ENCODE measurements at regions not wholly inside any gene's neighbourhood (a gene's known extent, or its start where the extent isn't known, plus 50 kb on each side); places are given as distances from the start of the nearest gene placed in this dataset.
A peak's percentile ranks its signal among the peaks of the same experiment; 100 is the strongest.

DNA sequence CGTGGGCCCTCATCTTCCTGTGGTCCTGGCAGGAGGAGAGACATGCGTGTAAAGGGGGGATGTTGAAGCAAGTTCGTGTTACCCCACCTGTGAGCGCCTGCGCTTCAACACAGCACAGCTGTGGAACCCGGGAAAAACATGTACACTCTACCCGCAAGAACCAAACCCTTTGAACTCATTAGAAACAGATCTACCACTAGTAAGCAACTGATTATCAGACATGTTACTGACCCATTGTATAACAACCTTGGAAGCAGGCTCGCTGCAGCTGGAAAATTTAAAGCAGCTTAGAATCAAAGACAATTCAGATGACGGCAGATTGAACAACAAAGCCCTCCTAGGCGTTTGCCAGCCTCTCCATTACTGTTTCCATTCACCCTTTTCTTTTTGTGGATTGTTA is 771.7 kb upstream of the SALL3 start:
- DNase-seq (ENCODE audit: low spot score) = no peak

DNA sequence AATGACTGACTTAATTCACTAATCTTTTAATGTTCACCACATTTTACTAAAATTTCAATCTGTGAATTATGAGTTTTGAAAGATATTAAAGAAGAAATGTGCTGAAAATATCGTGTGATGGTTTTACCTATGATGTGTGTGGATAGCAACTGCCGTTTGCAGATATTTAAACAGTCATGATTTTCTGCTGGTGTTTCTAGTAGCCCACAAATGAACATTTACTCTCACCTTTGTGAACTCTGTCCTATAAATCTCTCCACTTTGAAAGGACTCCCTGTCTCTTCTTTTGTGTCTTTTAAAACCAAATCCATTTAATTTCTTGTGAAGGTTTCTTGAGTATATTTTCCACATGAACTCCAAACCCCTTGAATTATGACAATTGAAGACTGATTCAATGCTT is 771.2 kb upstream of the SALL3 start:
- DNase-seq (ENCODE audit: low spot score) = no peak

DNA sequence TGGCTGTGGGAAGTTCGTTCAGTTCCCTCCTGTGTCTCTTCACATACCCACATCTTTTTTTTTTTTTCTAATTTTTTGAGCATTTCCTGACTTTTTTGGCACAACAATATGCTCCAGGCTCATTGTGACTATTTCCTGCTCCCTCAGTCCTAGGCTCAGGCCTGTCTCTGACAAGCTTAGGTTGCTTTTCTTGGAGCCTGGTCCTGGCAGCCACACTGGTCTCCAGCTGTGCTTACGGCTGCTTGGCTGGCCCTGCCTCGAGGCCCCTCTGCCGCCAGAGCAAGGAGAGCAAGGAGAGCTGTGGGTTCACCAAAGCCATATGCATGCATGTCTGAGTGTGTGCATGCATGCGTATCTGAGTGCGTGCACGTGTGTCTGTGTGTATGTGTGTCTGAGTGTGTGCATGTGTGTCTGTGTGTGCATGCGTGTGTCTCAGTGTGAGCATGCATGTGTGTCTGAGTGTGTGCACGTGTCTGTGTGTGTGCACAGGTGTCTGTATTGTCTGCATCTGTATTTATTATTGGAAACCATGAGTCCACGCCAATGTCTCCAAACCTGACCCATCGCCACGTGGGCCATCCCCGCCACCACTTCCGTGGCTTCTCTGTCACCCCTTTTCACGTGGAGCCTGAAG is 766.1 kb upstream of the SALL3 start:
- no peak for DNase-seq (ENCODE audit: low spot score)

DNA sequence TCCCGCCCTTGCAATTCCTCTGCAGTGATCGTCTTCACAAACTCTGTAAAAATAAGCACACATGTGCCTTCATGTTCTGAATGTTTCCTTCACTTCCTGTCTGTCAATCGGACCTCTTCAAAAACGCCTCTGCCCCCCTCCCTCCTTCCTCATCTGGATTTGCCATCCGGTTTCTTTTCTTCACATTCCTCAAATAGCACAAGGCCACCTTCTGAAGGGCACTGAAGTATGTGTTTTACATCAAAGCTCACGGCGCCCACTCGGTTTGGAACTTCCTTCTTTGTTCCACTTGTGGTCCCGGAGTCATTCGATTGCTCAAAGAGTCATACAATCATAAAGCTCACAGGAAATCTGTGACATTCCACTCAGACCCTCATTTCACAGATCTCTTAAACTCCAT is 758.1 kb upstream of the SALL3 start:
- DNase-seq (ENCODE audit: low spot score) = no peak

DNA sequence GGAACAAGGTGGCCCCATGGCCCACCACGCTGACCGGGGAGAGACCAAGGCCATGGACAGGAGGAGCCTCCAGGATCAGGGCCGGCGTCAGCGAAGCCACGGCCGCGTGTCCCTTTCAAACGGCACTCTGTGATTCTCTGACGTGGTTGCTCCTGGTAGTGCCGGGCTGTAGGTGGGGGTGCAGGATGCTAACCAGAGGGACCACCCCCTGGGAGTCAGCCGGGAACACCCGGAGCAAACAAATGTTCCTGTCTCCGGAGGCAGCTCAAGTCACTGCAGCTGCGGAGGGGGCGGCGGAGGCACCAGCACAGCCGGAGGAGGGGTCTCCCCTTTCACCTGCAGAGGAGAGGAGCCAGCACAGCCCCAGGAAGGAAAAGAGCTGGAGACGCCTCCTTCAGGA is 750.6 kb upstream of the SALL3 start:
- no peak for DNase-seq (ENCODE audit: low spot score)

DNA sequence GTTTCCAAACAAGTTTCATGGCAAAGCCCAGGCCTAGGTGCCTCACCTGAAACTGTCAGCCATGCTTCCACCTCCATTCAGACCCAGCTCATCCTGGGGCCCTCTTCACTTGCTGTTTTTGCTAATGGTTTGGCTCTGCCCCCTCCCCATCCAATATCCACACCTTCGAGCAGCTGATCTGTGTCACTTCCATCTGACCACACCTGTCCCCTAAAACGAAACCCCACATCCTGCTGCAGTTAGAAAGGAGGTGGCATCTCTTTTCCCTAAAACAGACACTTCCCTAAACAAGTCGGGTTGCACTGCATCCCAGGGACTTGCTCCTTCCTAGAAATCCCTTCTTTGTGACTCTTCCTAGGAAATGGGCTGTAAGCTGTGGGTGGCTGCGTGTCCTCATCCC is 748.7 kb upstream of the SALL3 start:
- DNase-seq (ENCODE audit: low spot score) = no peak

DNA sequence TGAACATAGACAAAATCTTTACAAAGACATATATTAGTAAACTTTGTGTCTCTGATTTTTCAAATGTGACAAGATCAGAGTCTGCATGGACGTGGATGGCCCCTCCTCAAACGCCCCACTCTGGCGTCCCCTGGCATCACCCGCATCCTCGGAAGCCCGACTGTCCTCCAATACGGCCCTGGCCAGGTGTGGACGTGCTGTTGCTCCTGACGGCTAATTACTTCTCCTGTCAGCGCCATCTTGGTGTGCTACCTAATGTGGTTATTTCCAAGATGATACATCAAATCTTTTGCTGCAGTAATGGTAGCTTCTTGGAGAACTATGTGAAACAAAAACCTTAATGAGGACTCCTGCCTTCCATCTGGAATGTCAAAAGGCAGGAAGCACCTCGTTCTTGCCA is 747.4 kb upstream of the SALL3 start:
- DNase-seq (ENCODE audit: low spot score) = no peak

DNA sequence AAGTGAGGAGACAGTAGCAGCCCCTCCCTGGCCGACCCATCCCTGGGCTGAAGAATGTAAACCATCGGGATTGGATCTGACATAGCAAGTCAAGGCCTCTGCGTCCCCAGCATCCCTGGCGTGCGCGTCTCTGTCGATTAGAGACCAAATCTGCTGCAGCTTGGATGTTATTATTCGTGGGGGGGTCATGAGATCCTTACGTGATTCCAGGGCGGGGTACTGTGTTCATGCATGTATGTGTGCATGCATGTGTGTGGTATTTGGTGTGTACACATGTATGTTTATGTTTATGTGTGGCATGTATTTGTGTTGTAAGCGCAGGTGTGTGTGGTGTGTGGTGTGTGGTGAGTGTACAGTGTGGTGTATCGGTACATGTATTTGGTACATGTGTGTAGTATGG is 741.8 kb upstream of the SALL3 start:
- DNase-seq (ENCODE audit: low spot score) = no peak

DNA sequence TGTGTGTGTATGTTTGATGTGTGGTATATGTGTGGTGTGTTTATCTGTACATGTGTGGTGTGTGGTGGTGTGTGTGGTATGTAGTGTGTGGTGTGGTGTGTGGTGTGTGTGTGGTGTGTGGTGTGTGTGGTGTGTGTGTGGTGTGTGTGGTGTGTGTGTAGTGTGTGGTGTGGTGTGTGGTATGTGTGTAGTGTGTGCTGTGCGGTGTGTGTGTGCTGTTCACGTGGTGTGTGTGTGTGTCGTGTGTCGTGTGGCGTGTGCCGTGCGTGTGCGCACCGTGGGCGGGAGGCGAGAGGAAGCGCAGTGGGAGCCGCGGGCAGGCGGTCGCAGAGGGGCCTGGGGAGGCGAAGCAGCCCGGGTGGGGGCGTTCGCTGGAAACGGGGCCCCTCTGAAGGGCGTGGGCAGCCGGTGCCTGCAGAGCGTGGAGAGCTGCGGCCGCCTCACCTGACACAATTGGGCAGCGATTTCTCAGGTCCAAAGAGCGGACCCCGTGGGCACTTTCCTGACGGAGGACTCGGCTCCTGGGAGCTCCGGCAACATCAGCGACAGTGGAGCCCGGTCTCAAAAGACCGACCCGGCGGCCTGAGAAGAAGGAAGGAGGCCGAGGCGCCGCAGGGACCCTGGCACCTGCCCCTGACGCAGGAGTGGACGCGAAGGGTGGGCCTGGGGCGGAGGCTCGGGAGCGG is 741.1 kb upstream of the SALL3 start:
- DNase-seq (ENCODE audit: low spot score) = no peak

DNA sequence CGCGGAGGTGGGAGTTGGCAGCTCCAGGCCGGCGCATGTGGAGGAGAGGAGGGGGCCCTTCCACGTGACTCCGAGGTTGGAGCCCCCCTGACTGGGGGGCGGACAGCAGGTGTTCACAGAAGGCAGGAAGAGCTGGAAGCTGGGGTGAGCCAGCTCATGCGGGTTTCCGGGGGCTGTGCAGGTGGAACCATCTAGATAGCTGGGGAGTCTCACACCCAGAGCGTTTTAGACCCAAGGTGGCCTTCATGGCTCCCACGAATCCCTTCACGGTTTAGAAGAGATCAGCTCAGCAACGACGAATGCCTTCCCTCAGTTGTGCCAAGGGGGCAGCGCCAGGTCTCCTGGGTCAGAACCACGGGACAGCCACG is 740.5 kb upstream of the SALL3 start:
- no peak for DNase-seq (ENCODE audit: low spot score)

DNA sequence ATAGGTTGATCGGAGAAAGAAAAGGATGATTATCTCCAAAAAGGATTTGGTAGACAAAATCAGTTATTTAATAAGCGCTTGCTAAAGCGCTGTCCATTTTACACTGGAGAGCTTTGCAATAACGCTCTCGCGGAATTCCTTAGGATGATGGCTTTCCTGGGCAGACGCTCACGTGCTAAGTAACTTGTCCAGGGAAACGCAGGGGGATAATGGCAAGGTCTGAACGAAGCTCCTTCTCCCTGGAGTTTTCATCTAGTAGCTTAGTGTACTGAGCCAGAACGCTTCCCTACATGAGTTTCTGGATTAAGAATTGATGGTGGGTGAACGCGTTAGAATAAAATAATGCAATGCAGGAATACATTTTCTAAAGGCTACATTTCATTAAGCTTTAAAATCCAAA is 739.5 kb upstream of the SALL3 start:
- DNase-seq (ENCODE audit: low spot score) = no peak

DNA sequence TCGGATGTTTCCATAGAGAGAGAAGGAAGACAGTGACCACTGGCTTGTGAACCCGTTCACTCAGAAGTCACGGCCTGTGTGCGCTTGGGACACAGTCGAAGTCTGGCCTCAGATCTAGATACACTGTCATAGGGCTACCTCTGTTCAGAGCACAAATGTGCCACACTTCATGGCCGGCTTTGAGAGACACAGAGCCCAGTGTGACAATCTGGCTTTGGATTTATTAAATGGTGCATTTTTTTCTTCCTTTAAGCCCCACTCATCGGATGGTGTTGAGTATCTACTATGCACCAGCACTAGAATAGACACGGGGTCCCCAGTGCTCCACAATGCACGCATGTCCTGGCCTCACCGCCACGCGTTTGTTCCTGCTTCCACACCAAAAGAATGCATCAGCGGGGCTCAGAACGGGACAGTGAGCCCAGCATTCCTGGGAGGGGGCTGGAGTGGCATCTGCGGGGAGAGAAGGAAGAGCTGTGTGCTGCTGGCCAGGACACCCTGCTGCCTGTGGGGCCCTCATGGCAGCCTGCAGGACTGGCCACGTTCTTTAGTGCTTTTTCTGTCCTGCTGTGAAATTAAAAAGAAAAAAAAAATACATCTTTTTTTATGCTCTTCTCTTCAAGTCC is 738.9 kb upstream of the SALL3 start:
- DNase-seq (ENCODE audit: low spot score) = no peak

DNA sequence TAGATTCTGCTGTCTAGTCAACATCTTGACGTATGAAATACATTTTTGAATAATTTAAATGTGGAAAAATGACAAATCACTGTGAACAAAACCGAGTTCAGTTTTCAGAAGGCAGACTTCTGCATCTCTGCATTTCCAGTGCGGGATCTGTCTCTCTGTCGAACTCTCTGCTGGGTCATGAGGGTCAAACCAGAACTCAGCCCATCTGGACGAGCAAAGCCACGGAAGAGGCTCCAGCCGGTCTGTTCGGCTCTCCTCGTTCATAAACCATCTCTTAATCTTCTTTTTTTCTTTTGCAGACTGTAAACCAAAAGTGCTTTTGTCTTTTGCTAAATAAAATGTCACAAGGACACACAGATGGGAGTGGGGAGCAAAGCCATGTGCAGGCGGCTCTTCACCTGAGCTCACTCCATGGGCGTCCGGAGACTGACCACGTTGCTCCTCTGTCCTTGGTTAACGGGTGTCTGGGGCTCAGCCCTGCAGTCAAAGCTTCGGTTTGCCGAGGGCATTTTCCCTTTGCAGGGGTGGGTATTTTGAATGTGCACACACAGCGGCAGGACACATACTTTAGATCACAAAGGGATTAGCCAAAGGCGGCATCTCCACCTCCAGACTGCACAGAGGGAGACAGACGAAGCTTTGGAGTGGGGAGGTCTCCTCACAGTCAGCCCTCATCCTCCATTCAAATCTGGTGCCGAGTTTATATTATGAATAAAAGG is 737.9 kb upstream of the SALL3 start:
- no peak for DNase-seq (ENCODE audit: low spot score)

DNA sequence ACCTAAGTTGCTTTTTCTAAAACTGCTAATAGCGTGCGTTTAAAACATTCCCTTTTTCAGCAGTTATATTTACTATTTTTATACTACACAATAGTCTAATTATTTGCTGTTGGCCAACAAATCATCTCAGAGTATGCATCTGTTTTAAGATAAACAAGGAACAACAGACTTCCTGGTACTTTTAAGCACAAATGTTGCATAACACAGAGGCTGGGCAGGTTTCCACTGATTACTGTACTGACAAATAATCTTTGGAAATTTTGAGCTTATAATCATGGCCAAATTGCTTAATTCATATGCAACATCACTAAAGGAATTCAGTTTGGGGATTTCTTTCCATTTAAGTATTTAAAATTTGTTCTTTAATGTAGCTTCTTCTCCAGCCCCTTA is 737.4 kb upstream of the SALL3 start:
- DNase-seq (ENCODE audit: low spot score) = no peak

DNA sequence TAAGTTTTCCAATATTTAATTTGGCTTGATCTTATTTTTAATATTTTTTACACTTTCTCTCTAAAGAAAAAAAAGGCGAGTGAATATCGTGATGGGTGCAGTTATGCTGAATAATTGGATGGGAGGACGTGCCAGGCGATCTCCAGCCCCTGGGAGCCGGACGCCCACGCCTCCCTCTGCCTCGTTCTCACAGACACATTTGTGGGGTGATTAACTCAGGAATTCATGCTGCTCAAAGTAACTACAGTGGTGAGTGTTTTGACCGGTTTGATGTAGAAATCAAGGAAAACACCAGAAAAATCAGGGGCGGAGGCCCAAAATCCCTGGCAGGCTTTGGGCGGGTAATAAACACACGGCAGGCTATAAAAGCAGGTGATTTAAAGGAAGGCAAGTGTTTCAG is 736.8 kb upstream of the SALL3 start:
- peak; percentile 13 for DNase-seq (ENCODE audit: low spot score)

DNA sequence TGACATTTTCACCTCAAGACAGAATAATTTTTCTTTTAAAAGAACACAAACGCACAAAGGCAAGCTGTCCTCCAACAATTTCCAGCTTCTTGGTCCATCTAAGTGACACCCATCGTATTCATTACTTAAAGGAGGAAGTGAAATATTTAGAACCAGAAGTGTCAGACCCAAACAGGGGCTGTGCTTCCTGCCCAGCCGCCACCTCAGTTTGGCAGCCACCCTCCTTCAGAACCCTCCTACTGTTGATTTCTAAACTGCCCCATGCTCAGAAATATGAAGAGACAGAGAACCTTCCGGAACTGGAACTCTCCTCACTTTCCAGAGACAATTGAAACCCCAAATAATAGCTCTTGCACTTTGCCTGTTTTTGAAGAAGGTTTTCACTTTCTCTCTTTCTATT is 734.8 kb upstream of the SALL3 start:
- DNase-seq (ENCODE audit: low spot score) = no peak

DNA sequence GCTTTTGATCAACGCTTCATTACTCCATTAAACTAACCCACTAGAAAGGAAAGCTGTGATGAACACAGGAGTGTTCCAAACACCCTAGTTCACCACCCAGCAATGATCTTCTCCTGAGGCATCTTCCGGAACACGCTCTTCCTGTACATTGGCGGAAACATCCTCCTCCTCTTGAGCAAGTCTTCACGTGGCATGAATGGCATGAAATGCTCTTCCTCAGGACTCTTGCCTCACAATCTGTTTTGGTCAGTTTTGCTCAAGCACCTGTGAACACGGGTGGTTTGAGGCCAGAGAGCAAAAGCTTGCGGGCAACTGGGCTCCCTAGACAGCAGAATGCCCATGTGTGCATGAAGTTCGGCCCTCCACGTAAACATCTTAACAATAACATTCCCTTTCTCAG is 734.2 kb upstream of the SALL3 start:
- no peak for DNase-seq (ENCODE audit: low spot score)

DNA sequence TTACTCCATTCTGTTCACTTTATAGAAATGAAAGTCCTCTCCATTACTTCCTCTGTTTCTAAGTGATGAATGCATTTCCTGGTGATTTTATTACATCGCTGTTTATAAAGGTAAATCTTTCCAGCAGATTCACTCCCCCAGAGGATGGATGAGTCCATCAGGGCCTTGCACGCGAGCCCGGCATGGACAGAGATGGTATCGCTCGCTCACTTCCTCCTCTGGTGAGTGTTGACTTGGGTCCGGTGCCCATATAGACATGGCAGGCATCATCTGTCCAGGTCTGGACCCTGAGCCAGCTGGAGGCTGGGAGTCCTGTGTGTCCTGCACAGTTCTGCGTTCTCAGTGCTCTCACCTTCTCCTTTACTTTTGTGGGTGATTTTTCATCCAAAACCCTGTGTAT is 733.6 kb upstream of the SALL3 start:
- no peak for DNase-seq (ENCODE audit: low spot score)

DNA sequence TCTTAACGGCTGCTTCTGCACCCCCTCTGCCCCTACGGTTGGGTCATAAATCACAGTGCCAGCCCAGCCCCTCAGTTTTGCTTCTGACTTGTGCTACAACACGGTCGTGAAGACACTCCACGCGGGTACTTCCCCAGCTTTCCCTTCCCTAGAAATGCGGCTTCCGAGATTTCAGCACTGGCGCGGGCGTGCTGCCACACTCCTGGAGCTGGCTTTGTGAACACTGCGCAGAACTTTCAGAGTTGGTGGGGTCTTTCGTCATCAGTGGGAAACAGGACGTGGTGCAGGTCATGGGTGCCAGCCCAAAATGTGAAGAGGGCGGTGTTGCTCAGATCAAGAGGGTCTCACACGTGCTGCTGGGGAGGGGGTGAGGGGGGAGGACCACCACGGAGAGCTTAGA is 733.0 kb upstream of the SALL3 start:
- no peak for DNase-seq (ENCODE audit: low spot score)

DNA sequence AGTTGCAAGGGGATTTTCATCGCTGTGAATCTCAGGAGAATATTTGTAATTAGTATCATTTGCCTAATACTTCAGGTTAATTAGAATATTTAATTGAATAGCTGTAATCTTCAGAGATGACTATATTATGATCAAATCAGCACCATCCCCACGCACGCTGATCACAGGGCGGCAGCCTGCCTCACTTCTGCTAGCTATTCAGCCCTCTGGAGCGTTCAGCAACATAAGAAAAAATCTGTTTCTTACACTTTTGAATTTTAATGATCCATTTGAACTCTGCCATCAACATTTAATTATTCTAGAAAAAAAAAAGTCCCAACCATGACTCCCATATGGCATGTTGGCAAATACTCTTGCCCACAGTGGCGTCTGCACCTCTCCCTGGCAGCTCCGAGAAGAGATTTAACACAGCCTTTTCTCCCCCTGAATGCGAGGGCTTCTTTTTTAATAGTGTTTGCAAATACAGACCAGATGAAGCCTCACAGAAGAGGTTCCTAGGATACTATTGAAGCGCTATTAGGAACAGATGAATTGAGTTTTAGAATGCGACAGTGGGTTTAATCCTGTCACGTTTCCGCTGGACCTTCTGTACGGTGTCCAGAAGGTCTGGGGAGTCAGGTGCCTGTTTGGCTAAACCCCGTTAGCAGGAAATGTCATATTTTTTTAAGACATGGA is 731.9 kb upstream of the SALL3 start:
- DNase-seq (ENCODE audit: low spot score) = no peak

DNA sequence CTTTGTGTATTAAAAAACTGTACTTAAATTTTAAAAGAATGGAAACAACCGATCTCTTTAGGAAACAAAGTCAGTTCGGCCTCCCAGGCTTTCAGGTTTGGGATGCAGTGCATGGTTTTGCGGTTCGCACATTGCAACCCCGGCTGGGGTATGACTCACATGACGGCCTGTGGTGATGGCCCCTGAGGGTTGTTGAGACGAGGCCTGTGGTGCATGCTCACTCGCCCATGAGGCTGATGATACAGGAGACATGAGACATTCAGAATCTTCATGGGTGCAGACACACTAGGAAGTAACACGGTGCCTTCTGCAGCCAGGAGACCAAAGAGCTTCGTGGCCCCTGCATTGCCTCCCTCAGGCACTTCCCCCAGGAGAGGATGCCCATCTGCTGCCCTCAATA is 724.6 kb upstream of the SALL3 start:
- no peak for DNase-seq (ENCODE audit: low spot score)

DNA sequence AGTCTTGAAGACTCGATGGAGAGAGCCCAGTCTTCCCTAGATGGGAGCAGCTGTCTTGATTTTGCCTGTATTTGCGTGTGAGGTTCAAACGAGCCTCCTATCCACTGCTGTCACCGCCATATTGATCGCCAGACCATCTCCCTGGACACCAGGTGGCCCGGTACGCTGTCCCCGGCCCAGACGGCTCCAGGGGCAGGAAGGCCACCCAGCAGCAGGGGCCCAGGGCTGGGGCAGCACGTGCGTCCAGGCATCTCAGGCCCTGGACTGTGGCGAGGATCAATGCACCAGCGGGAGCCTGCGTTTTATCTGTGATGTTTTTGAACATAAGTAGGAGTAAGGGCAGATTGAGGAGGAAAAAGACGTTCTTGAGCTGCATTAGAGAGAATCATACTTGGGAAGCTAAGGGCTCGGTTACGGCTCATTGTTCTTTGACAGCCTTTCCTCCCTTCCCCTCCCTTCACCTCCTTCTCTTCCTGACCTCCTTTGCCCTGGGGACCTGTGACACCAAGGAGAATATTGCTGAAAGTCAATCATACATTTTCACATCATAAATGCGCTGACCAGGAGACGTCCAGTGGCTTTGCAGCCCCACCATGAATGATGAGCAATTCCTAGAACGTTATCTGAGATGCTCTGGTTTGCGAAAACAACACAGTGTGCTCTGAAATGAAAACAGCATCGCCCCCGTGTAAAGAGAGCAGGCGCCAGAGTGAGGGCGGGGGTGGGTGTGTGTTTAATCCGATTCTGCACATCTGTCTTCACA is 711.2 kb upstream of the SALL3 start:
- no peak for DNase-seq (ENCODE audit: low spot score)
